ENCODE measurements at regions not wholly inside any gene's neighbourhood (a gene's known extent, or its start where the extent isn't known, plus 50 kb on each side); places are given as distances from the start of the nearest gene placed in this dataset.

- TF ChIP-seq CHD7 (IDR thresholded peaks at IDR 0.05; ENCODE audit: insufficient replicate concordance, low read length) (no peak), HDAC6 (IDR thresholded peaks at IDR 0.05; ENCODE audit: low read depth, low read length) (no peak), SRF (IDR thresholded peaks at IDR 0.05; ENCODE audit: low read depth, low read length) (no peak), TCF12 (IDR thresholded peaks at IDR 0.05; ENCODE audit: low read depth, low read length) (no peak)
Measured at GRCh38 chr11:8332196-8332595, 68.5 kb upstream of the LMO1 start (continued).

All from H1 (cell line).